ENCODE measurements at regions not wholly inside any gene's neighbourhood (a gene's known extent, or its start where the extent isn't known, plus 50 kb on each side); places are given as distances from the start of the nearest gene placed in this dataset.

- DNase-seq, result no peak
Observed at GRCh38 chr2:17306219-17306618, 212.0 kb downstream of the RAD51AP2 start.

GRCh38 chr2:17303521-17303920 is 214.7 kb downstream of the RAD51AP2 start:
- DNase-seq, result no peak

GRCh38 chr2:17303054-17303453 is 215.2 kb downstream of the RAD51AP2 start:
- peak in 1 of 3 donors; percentile 53 for DNase-seq

GRCh38 chr2:17302281-17302680 is 216.0 kb downstream of the RAD51AP2 start:
- peak; percentile 41 to 85 (median 44) for DNase-seq

GRCh38 chr2:17301437-17301836 is 216.8 kb downstream of the RAD51AP2 start:
- no peak for DNase-seq

- DNase-seq, result peak in 2 of 3 donors; percentile 42 to 55
Observed at GRCh38 chr2:17299891-17300540, 218.2 kb downstream of the RAD51AP2 start.

GRCh38 chr2:17298453-17298852 is 219.8 kb downstream of the RAD51AP2 start:
- no peak for DNase-seq

- no peak for DNase-seq
Observed at GRCh38 chr2:17296686-17297085, 221.6 kb downstream of the RAD51AP2 start.

GRCh38 chr2:17289669-17290068 is 228.6 kb downstream of the RAD51AP2 start:
- DNase-seq, result no peak

- no peak for DNase-seq
Observed at GRCh38 chr2:17287183-17287582, 231.1 kb downstream of the RAD51AP2 start.

- DNase-seq, result no peak
Observed at GRCh38 chr2:17282826-17283225, 235.4 kb downstream of the RAD51AP2 start.

GRCh38 chr2:17282245-17282644 is 236.0 kb downstream of the RAD51AP2 start:
- no peak for DNase-seq

GRCh38 chr2:17276220-17276619 is 242.0 kb downstream of the RAD51AP2 start:
- no peak for DNase-seq

GRCh38 chr2:17272652-17273525 is 245.4 kb downstream of the RAD51AP2 start:
- DNase-seq, result no peak

- DNase-seq, result no peak
Observed at GRCh38 chr2:17272170-17272569, 246.1 kb downstream of the RAD51AP2 start.

GRCh38 chr2:17271416-17271815 is 246.8 kb downstream of the RAD51AP2 start:
- DNase-seq, result peak; percentile 1 to 14 (median 8)

GRCh38 chr2:17270894-17271293 is 247.3 kb downstream of the RAD51AP2 start:
- DNase-seq, result no peak

GRCh38 chr2:17263570-17263968 is 254.7 kb downstream of the RAD51AP2 start:
- no peak for DNase-seq

- DNase-seq, result no peak
Observed at GRCh38 chr2:17262854-17263569, 255.2 kb downstream of the RAD51AP2 start.

GRCh38 chr2:17259613-17260012 is 258.6 kb downstream of the RAD51AP2 start:
- no peak for DNase-seq

- DNase-seq, result no peak
Observed at GRCh38 chr2:17258861-17259260, 259.4 kb downstream of the RAD51AP2 start.

GRCh38 chr2:17257189-17257909 is 260.9 kb downstream of the RAD51AP2 start:
- DNase-seq, result no peak

Measured in muscle of back (tissue), 3 donors.